Ishikawa (cell line): ENCODE measurements at regions not wholly inside any gene's neighbourhood (a gene's known extent, or its start where the extent isn't known, plus 50 kb on each side); places are given as distances from the start of the nearest gene placed in this dataset.

ENCODE experiments used
- FOXM1 ChIP-seq: IDR thresholded peaks from 2 replicates; pipeline ENCODE4 v1.6.1; 2012; ENCODE audit warnings: low read depth, borderline replicate concordance
- RAD21 ChIP-seq: IDR thresholded peaks from 2 replicates; pipeline ENCODE4 v1.6.1; 2012; ENCODE audit warnings: low read depth
- TF ChIP-seq, protein P1 (sequence below): IDR thresholded peaks from 2 replicates; pipeline ENCODE4 v1.6.1; 2012

DNA sequence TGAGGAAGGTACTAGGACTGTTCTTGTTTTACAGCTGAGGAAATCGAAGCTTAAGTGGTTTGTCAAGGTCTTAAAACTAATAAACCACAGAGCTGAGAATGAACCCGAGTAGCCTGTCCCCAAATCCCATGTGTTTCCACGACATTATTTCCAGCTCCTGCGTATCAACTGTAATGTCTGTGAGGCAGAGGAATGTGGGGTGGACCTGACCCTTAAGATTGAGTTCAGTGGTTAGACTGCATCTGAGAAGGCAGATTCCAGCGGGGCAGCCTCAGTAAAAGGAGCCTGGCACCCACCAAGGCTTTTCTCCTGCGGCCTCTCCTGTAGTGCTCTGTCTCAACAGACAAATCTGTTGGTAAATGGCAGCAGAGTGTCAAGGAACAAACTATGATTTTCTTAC is 81.9 kb upstream of the TMEM178A start:
- TF ChIP-seq, protein P1, sequence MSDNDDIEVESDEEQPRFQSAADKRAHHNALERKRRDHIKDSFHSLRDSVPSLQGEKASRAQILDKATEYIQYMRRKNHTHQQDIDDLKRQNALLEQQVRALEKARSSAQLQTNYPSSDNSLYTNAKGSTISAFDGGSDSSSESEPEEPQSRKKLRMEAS, result no peak
- TF ChIP-seq RAD21, result no peak
- no peak for TF ChIP-seq FOXM1
